ENCODE measurements at regions not wholly inside any gene's neighbourhood (a gene's known extent, or its start where the extent isn't known, plus 50 kb on each side); places are given as distances from the start of the nearest gene placed in this dataset.

DNA sequence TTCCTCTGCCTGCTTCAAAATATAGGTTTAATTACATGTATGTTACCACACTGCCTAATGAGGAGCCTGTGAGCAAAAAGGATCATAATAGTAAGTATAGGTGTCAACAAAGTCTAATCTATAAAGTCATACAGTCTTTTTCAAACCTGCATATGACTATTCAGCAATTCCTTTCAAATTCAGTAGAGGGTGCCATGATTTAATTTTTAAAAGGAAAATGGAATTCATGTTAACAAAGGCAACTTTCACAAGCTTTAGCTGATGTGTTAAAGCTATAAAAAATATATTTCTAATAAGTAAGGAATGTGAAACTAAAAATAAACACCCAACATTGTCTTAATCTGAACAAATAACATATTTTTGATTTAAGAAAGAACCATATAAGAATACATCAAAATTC lies 52.1 kb downstream of the MPP7 start:
- no peak for DNase-seq

DNA sequence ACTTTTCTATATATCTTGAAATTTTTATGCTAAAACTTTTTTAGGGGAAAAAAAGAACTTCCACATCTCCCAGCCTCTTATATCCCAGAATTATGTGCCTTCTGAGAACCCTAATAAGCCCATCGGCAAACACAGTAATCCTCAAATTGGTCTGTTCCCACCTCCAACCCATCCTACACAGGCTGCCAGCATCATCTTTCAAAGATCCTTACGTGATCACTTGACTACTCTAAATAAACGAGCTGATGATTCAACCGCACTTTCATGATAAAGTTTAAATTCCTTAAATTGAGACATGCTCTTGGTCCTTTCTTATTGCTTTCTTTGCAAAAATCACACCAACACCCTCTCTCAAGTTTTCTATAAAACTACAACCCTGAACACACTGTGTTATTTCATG lies 52.5 kb downstream of the MPP7 start:
- no peak for DNase-seq

DNA sequence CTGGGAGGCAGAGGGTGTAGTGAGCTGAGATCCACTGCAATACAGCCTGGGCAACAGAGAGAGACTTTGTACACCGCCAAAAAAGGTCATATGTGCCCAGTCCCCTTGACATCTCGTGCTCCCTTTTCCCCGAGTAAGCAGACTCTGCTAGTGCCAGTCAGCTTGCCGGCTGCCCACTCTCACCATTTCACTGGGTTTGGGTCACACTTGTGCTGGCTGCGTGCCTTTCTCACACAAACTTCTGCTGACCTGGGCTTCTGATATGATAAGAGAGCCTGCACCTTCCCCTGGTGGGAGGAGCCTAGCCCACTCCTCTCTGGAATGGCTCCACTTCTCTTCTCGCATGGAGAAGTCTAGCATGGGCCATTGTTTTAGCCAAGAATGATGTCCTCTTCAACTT lies 53.4 kb downstream of the MPP7 start:
- no peak for DNase-seq

DNA sequence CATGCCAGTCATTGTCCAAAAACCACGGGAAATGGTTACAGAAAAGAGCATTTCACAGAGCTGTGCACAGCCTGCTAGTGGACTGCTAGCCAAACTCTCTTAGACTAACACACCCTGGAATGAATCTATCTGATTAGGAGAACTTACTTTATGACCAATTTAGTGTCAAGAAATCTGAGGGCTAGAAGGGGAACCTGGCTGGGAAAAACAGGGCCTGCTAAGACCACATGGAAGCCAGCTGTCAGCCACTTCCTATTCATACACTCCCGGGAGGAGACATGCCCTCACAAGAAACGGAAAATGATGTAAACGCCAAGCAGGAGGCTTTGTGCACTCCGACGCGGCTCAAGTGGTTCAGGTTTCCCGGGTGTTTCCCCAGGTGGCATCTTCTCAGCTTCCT lies 54.8 kb downstream of the MPP7 start:
- peak; percentile 59 for DNase-seq

DNA sequence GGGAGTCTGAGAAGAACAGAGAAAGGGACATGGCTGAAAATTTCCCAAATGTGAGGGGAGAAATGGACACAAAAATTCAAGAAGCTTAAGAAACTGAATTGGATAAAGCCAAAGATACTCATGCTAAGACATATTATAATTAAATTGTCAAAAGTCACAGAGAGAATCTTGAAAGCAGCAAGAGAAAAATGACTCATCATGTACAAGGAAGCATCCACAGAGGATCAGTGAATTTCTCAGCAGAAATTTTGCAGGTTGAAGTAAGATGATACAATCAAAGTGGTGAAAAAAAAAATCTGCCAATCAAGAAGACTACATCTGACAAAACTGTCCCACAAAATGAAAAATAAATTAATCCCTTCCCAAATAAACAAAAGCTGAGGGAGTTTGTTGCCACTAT lies 56.8 kb downstream of the MPP7 start:
- no peak for DNase-seq

DNA sequence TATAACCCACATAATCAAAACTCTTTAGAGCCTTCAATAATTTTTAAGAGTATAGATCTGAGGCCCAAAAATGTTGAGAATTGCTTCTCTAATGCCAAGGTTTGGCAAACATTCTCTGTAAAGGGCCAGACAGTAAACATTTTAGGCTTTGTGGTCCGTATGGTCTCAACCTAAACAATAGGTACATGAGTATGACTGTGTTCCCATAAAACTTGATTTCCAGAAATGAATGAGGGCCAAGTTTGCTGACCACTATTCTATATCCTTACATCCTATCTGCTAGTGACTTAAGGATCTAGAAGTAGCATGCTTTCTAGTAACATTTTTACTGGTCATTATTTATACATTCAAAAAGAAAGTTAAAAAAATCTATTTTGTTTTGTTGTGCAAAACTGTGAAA lies 58.9 kb downstream of the MPP7 start:
- no peak for DNase-seq

DNA sequence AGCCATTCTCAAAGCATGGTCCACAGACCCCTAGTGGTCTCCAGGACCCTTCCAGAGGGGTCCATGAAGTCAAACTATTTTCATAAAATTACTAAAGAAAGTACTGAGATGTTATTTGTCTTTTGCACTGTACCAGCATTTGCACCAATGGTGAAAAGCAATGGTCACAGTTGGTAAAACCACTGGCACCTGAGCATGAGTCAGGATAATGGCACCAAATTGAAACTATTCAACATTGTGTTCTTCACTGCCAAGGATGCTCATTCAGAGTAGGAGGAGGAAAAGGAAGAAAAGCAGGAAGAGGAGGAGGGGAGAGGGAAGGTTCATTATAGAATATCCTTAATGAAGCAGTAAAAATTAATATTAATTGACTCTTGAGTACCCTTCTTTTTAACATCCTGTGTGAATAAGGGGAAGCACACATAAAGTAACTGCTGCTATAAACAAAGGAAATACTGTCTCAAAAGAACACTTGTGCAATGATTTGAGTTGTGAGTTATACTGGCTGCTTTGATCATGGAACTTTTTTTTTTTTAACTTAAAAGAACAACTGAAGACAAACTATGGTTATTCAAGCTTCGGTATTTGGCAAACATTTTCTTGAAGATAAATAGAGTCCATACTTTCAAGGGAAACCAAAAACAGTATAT lies 60.2 kb downstream of the MPP7 start:
- DNase-seq: no peak

DNA sequence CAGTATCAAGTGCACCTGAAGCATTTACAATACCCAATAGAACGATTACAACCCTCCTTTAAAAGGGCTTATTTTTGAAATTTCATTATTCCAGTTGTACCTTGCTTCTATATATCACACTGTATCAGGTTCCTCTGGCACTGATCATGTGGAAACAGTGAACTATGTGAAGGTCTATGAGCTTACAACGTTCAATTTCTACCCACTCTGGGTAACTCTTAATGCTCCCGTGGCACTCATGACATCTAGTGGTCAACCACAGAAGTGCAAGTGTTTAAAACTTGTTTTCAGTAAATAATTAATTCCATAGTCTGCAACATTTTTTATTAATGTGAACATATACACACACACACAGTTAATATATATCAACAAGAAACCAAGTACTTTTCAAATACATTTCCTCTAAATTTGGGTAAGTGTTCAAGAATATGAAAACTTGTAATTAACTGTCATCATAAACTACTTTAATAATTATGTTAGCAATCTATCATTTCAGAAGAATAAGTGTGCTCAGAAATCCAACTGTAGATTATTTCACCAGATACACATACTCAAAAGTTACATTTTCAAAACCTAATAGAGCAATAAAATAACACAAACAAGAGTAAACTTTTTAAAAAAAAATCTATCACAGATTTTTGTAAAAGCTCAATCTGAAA lies 61.0 kb downstream of the MPP7 start:
- peak; percentile 62 for DNase-seq

DNA sequence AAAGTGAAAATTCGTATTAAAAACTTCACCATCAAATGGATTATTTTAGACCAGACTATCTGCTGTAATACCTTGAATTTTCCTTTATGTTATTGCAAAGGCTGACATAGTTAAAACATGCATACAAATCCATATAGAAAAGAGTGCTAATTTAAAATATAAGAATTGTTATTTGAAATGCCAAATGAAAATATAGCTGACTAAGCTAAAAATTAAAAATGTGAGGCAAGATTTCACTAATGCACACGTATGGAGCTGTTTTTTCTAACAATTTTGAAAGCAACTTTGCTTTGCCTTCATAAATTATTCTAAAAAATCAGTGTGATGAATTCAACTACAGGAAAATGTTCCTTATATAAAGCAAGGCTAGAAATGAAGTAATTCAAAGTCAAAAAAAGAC lies 62.5 kb downstream of the MPP7 start:
- DNase-seq: no peak

DNA sequence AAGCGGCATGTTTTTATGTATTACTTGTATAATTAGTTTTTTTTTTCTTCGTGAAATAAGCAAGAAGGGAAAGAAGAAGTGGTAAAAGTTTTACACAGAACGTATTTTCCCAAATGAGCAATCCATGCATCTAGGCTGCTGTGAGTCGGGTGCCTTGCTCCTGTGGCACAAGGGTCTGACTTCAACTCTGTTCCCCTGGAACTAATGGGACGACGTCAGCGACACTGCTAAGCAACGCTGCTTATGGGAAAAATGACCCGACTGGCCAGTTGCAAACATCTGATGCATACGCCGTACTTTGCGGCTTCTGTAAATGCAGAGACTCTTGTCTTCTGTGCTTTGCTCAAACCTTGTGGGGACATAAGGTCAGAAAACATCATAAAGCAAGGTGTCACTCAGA lies 66.3 kb downstream of the MPP7 start:
- peak; percentile 27 for DNase-seq

DNA sequence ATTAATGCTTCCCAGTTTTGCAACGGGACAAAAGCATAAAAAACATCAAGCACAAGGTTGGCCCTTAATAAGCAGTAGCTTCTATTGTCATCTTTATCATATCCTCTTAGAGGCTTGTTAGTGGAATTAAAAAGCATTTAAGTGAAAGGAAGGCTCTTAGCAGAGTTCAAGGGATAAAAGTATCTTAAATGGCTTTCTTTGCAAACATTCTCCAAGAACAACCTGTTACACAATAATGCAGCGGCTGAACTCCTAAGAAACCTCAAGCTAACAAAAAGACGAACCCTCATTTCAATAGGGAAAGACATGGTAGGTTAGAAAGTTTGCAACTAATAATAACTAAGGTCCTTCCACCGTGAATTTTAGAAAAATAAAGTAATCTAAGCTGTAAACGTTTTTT lies 82.1 kb downstream of the MPP7 start:
- no peak for DNase-seq

DNA sequence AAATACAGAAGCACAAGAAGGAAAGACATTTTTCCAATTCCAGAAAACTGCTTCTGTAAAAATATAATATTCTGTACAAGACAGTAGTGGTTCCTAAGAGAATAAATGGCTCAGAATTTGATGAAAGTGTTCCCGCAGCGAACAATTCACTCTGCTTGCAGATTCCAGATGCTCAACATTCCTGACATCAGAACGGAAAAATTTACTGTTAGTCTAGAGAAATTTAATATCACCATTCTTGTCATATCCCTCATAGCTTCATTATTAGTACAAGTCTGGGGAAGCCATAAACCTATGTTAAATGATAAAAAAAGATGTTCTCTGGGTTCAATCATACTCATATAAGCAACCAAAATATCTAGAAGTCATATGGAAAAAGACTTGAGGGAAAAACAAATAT lies 83.6 kb downstream of the MPP7 start:
- DNase-seq: no peak

DNA sequence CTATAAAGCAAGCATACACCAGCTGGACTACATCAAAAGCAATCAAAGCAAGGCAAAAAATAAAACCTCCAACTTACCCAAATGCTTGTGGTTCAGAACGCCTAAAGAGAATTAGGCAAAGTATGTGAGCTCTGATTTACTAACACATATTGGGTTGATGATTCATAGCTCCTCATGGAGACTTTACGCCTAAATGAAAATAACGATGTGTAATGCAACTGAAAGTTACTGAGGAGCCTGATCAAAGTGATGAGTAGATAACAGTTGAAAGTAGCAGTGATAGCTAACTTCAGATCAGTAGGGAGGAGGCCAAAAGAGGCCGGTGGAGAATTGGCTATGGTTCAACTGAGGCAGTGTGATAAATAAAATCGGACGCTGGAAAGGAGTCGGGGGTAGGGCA lies 85.0 kb downstream of the MPP7 start:
- DNase-seq: no peak

DNA sequence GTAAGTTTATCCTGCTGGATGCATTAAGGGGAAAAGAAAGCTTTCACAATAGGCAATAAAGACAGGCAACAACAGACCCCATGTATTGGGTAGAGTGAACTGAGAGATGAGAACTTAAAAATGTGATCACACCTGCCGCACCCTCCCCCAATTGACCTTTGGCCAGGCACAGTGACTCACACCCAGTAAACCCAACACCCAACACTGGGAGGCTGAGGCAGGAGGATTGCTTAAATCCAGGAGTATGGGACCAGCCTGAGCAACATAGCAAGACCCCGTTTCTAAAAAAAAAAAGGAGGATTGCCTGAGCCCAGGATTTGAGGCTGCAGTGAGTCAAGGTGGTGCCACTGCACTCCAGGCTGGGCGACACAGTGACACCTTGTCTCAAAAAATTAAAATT lies 86.9 kb downstream of the MPP7 start:
- DNase-seq: no peak

DNA sequence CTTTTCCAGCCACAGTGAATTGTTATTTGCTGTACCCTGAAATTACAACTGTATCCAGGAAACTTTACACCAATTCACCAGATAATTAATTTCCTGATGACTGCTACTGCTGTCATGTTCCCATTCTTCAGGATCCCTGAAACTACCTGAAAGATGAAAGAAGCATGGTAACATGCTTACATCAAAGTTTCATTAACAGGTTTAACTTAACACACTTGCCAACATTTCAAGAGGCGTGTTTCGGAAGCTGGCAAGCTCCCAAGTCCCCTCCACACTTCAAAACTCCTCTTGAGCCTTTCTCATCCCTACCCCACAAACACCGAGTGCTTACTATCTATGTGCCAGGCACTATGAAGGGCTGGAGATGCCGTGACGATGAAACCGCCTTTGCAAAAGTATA lies 88.6 kb downstream of the MPP7 start:
- DNase-seq: no peak

DNA sequence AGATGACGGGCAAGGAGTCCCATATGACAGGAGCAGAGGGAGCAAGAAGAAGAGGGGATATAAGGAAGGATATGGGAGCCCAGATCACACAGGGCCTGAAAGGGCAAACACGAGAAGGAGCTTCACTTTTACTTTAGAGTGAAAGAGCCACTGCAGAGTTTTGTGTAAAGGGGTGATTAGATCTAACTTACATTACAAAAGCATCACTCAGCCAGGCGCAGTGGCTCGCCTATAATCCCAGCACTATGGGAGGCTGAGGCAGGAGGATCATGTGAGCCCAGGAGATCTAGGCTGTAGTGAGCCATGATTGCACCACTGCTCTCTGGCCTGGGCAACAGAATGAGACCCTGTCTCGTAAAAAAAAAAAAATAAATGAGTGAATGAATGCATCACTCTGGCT lies 91.1 kb downstream of the MPP7 start:
- no peak for DNase-seq

DNA sequence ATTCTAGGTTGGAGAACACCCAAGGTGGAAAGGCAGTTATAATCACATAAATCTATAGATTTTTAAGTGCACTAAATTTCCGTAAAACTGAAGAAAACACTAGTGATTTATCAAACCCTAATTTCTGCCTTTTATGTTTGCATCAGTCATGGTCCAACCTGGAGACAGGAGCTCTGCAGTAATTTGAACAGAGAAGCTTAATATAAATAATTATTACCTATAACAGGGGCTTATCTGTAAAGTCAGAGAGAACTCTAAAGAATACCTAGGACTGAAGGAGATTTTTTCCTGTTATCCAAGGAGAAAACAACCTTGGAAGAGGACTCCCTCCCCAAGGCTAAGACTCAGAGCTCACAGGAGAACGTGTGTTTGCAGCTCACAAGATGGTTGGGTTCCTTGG lies 95.1 kb downstream of the MPP7 start:
- no peak for DNase-seq

DNA sequence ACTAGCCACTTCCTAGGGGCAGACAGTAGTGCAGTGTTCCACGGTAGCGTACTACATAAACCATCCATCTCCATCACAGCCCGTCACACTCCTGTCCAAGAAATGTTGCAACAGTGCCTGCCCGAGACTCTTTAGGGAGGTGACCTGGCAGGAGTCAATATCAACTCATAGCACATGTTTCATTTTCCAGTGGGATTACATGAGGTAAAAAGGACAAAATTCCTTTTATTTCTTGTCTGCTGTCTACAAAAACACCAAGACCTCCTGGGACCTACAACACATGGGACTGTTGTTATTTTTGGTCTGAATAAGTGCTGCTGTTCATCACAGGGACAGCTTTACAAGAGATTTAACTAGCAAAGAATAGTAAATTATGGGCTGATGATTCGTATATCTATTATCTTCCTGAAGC lies 99.9 kb downstream of the MPP7 start:
- DNase-seq: peak; percentile 63

DNA sequence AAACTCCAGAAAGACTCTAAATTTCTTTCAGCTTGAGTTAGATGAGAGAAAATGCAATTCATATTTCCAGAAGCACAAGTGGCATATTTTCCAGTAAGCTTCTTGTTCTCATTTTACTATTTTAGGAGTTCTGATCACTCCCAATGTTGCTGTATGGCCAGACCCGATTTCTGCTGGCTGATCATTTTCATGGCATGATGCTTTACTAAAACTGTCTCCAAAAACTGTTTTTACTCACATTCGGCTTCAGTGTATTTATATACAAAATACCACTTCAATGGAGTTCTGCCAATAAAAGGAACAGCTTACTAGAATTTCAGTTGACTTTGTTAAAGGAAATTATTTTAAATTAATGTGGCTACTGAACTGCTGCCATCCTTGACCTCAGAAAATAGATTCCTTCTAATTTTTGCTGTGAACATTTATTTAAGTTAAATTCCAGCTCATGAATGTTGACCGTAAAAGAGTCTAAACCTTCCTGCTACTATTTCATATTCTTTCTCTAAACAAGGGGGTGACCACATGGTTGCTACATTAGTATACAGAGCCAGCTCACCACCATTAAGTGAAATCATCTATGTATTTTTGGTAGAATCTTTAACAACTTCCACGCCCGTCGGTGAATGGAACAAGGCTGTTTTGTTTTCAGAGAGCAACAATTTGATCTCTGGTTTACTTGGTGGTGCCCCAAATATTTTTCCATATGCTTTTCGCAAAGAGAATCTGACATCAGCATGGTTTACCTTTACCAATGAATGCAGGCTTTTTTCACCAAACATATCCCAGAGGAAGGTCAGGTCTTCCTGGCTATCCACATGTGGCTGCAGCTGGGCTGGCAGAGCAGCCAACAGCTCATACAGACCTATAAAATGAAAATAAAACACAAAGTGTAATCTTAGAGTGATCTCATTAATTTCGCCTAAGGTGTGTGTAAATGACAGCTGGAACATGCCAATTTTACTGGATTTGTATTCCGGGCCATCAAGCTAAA lies 101.2 kb downstream of the MPP7 start:
- DNase-seq: peak; percentile 53

DNA sequence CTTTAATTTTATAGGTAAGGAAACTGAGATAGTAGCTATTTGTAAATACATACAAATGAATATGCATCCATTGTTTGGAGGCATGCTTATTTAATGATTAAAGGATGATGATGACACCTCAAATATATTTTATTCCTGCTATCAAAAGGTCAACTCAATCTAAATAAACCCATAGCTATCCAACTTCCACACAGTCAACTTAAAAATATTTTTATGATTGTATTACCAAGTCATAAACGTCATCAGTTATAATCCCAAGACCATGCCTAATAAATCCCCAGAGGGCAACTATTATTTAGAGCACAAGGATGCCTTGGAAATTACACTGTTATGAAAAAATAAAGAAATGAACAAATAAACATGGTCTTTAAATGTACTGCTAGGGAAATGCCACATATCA lies 102.1 kb downstream of the MPP7 start:
- DNase-seq: no peak

DNA sequence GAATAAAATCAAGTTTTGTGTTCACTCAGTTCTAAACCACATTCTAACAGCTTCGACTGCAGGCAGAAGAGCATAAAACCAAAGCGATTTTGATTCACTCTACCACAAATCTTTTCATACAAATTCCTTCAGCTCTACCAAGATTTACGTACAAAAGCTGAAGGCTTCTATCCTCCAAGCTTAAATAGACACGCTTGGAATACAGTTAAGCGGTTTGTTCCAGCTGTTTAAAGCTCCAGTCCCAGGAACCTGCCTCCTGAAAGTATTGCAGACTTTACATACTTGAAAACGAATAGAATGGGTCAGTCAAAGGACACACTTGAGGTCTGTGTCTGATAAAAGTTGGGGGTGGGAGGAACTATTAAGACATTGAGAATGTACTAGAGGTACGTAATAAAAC lies 102.9 kb downstream of the MPP7 start:
- no peak for DNase-seq

DNA sequence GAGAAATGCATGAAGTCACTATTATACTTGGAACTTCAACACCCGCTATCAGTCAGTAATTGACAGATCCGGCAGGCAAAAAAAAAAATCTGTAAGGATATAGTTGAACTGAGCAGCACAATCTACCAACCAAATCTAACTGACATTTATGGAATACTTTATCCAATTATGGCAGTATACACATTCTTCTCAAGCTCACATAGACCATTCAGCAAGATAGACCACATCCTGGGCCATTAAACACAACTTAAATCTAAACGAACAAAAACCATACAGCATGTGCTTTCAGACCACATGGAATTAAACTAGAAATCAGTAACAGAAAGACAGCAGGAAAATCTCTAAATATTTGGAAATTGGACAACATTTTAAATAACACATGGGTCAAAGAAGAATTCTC lies 112.7 kb downstream of the MPP7 start:
- no peak for DNase-seq

DNA sequence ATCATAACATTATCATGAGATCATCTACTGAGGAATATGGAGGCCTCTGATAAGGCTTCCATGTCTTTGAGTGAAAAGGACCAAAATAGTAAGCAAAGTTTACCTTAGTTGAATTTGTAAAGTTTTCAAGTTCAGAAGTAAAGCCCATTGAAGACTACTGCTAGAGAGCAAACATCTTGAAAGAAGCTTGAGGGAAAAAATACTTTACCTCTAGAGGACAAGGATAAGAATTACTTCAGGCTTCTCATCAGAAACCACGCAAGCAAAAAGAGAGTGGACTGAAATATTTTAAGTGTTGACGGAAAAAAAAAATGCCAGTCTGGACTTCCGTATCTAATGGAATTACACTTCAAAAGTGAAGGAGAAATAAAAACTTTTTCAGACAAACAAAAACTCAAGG lies 114.3 kb downstream of the MPP7 start:
- no peak for DNase-seq

Data from femur (tissue), 1 donor.